Coronary artery (tissue), 2 donors: ENCODE measurements at regions not wholly inside any gene's neighbourhood (a gene's known extent, or its start where the extent isn't known, plus 50 kb on each side); places are given as distances from the start of the nearest gene placed in this dataset.

ENCODE experiments used
- DNase-seq: peaks from one replicate; pipeline ENCODE4 v3.0.0-alpha.2; 2017; ENCODE audit warnings: low spot score
- H3K27ac ChIP-seq, 2 donors: fragments of 200-600 bp; sonication (generic); one replicate each; pipeline ENCODE4 v1.5.1; 2016 to 2019
- H3K4me3 ChIP-seq: fragments of 200-600 bp; sonication (generic); 2 replicates; pipeline ENCODE4 v1.5.1; 2016; ENCODE audit warnings: mild to moderate bottlenecking, moderate library complexity
- CTCF ChIP-seq: fragments of 200-600 bp; sonication (generic); IDR thresholded peaks from one replicate; pipeline ENCODE4 v1.5.1; 2019; ENCODE audit warnings: antibody characterized with exemption

GRCh38 chr14:50044042-50044651 lies 72.2 kb downstream of the VCPKMT start:
- H3K4me3 ChIP-seq: no peak overlapping the region
- no peak for DNase-seq
- peak overlapping the region; percentile 66 to 85 for H3K27ac ChIP-seq
- no peak for TF ChIP-seq CTCF

- H3K27ac ChIP-seq: peak overlapping the region; percentile 66 to 85
- no peak for TF ChIP-seq CTCF
These were observed 71.2 kb downstream of the VCPKMT start for GRCh38 chr14:50045039-50045711.

GRCh38 chr14:50045837-50046236 lies 70.5 kb downstream of the VCPKMT start:
- no peak for TF ChIP-seq CTCF
- peak overlapping the region; percentile 66 to 85 for H3K27ac ChIP-seq
- H3K4me3 ChIP-seq: no peak overlapping the region
- DNase-seq: no peak

More at GRCh38 chr14:50045039-50045711, 71.2 kb downstream of the VCPKMT start:
- H3K4me3 ChIP-seq: no peak overlapping the region
- DNase-seq: no peak

- no peak overlapping the region for H3K4me3 ChIP-seq
- TF ChIP-seq CTCF: no peak
- peak overlapping the region; percentile 11 to 68 for H3K27ac ChIP-seq
- no peak for DNase-seq
These were observed 69.1 kb downstream of the VCPKMT start for GRCh38 chr14:50047274-50047676.

- H3K27ac ChIP-seq: no peak overlapping the region
- H3K4me3 ChIP-seq: no peak overlapping the region
- TF ChIP-seq CTCF: no peak
- DNase-seq: no peak
These were observed 67.3 kb downstream of the VCPKMT start for GRCh38 chr14:50049093-50049492.

GRCh38 chr14:50049703-50050570 lies 66.4 kb downstream of the VCPKMT start:
- Histone ChIP-seq H3K27ac (no peak overlapping the region), H3K4me3 (no peak overlapping the region)
- no peak for DNase-seq
- TF ChIP-seq CTCF: no peak
